ENCODE measurements at regions not wholly inside any gene's neighbourhood (a gene's known extent, or its start where the extent isn't known, plus 50 kb on each side); places are given as distances from the start of the nearest gene placed in this dataset.

- Histone ChIP-seq H3K4me3 (replicated peaks in 1 of 2; ENCODE audit: low read depth in 1 of 2, low read length in 2 of 2) (no peak overlapping the region), H3K4me2 (ENCODE audit: low read length) (no peak overlapping the region), H3K4me1 (ENCODE audit: control insufficient read depth in 1 of 2, insufficient read depth in 2 of 2, low read length in 2 of 2) (no peaks in the 10 kb centered on the region), H2AFZ (ENCODE audit: low read depth, low read length, poor library complexity, severe bottlenecking) (no peak overlapping the region), H3K27me3 (ENCODE audit: insufficient read depth, low read length) (peaks cover 10% of the 10 kb centered on the region; the same call in 1 of the 2 replicates), H3K9ac (ENCODE audit: low read length) (no peak overlapping the region), H3K79me2 (ENCODE audit: insufficient read depth, low read length) (no peaks in the 10 kb centered on the region), H3K36me3 (ENCODE audit: control insufficient read depth in 1 of 2, insufficient read depth in 2 of 2, low read length in 2 of 2) (no peaks in the 10 kb centered on the region), H3K9me3 (ENCODE audit: control insufficient read depth in 1 of 2, insufficient read depth in 1 of 2, low read depth in 1 of 2, low read length in 2 of 2) (no peaks in the 10 kb centered on the region), H3K27ac (ENCODE audit: low read depth, low read length) (no peak overlapping the region), H3K9me2 (ENCODE audit: insufficient read depth) (no peaks in the 10 kb centered on the region), H4K20me1 (ENCODE audit: insufficient read depth) (no peaks in the 10 kb centered on the region)
- POLR2A ChIA-PET, result no interaction called here
- no TSS peak for BruUV-seq (replicated peaks)
- CTCF ChIA-PET, result no interaction called here
- intact Hi-C loops (cut with micrococcal nuclease), result no loop called here
- DNase-seq (ENCODE audit: low read depth, low spot score) (no peak), ATAC-seq (no peak)
- TF ChIP-seq TCF7L2 (IDR thresholded peaks at IDR 0.05; ENCODE audit: borderline replicate concordance, extremely low read depth, insufficient read depth, insufficient read length) (no peak), POLR2AphosphoS5 (IDR thresholded peaks at IDR 0.05; ENCODE audit: low read depth, low read length) (no peak), ELF1 (IDR thresholded peaks at IDR 0.05; ENCODE audit: borderline replicate concordance, low read depth) (no peak), MAX (IDR thresholded peaks at IDR 0.05) (no peak), RAD21 (IDR thresholded peaks at IDR 0.05; ENCODE audit: low read depth) (no peak), EZH2phosphoT487 (IDR thresholded peaks at IDR 0.05; ENCODE audit: borderline replicate concordance) (no peak)
- RAD21 ChIA-PET (ENCODE audit: low non-redundant PET in 1 of 2, low total read pairs in 2 of 2, uncharacterized antibody in 2 of 2, unreplicated experiment in 2 of 2), result no interaction called here
Measured at GRCh38 chr18:1522249-1522615, 617.6 kb downstream of the ADCYAP1 start.

- no peak for DNase-seq (ENCODE audit: low read depth, low spot score)
- H3K36me3 ChIP-seq (ENCODE audit: control insufficient read depth in 1 of 2, insufficient read depth in 2 of 2, low read length in 2 of 2), result no peaks in the 10 kb centered on the region
- no peak overlapping the region for H3K27ac ChIP-seq (ENCODE audit: low read depth, low read length)
- H3K9me2 ChIP-seq (ENCODE audit: insufficient read depth), result no peaks in the 10 kb centered on the region
- BruUV-seq (replicated peaks), result no TSS peak
- H3K79me2 ChIP-seq (ENCODE audit: insufficient read depth, low read length), result no peaks in the 10 kb centered on the region
- intact Hi-C loops (cut with micrococcal nuclease), result no loop called here
- H3K4me3 ChIP-seq (replicated peaks in 1 of 2; ENCODE audit: low read depth in 1 of 2, low read length in 2 of 2), result no peak overlapping the region
- POLR2A ChIA-PET, result no interaction called here
- H4K20me1 ChIP-seq (ENCODE audit: insufficient read depth), result no peaks in the 10 kb centered on the region
- CTCF ChIA-PET, result no interaction called here
- RAD21 ChIA-PET (ENCODE audit: low non-redundant PET in 1 of 2, low total read pairs in 2 of 2, uncharacterized antibody in 2 of 2, unreplicated experiment in 2 of 2), result no interaction called here
- TF ChIP-seq POLR2AphosphoS5 (IDR thresholded peaks at IDR 0.05; ENCODE audit: low read depth, low read length) (no peak), ZFX (IDR thresholded peaks at IDR 0.05) (no peak), JUND (IDR thresholded peaks at IDR 0.05) (no peak), ATF3 (IDR thresholded peaks at IDR 0.05) (no peak), SIN3A (IDR thresholded peaks at IDR 0.05; ENCODE audit: low read depth) (no peak), TCF7L2 (IDR thresholded peaks at IDR 0.05; ENCODE audit: borderline replicate concordance, extremely low read depth, insufficient read depth, insufficient read length) (no peak), ZNF274 (IDR thresholded peaks at IDR 0.05; ENCODE audit: low read depth, low read length) (no peak), CEBPB (IDR thresholded peaks at IDR 0.05; ENCODE audit: low read depth) (no peak)
- no peaks in the 10 kb centered on the region for H3K4me1 ChIP-seq (ENCODE audit: control insufficient read depth in 1 of 2, insufficient read depth in 2 of 2, low read length in 2 of 2)
- H3K9ac ChIP-seq (ENCODE audit: low read length), result no peak overlapping the region
- ATAC-seq, result no peak
- no peaks in the 10 kb centered on the region for H3K9me3 ChIP-seq (ENCODE audit: control insufficient read depth in 1 of 2, insufficient read depth in 1 of 2, low read depth in 1 of 2, low read length in 2 of 2)
- no peak overlapping the region for H2AFZ ChIP-seq (ENCODE audit: low read depth, low read length, poor library complexity, severe bottlenecking)
- peaks cover 18% of the 10 kb centered on the region for H3K27me3 ChIP-seq (ENCODE audit: insufficient read depth, low read length)
- no peak overlapping the region for H3K4me2 ChIP-seq (ENCODE audit: low read length)
Measured at GRCh38 chr18:1526991-1527390, 622.3 kb downstream of the ADCYAP1 start.
